ENCODE measurements at regions not wholly inside any gene's neighbourhood (a gene's known extent, or its start where the extent isn't known, plus 50 kb on each side); places are given as distances from the start of the nearest gene placed in this dataset.

GRCh38 chr20:8994045-8994444 lies 74.8 kb upstream of the PLCB4 start:
- Histone ChIP-seq H3K9me3 (ENCODE audit: low read depth, low read length, poor library complexity, severe bottlenecking) (no peaks in the 10 kb centered on the region), H3K36me3 (ENCODE audit: insufficient read depth, low read length, poor library complexity, severe bottlenecking) (no peaks in the 10 kb centered on the region), H3K4me1 (ENCODE audit: insufficient read depth, low read length, poor library complexity, severe bottlenecking) (peaks cover 7% of the 10 kb centered on the region), H3K27ac (ENCODE audit: low read depth, low read length, poor library complexity, severe bottlenecking) (no peak overlapping the region), H3K4me3 (ENCODE audit: low read depth, low read length, poor library complexity, severe bottlenecking) (no peak overlapping the region), H3K27me3 (replicated peaks; ENCODE audit: insufficient read depth, low read depth, low read length, poor library complexity) (no peaks in the 10 kb centered on the region)
- TF ChIP-seq CTCF (conservative IDR thresholded peaks at IDR 0.05; ENCODE audit: low read depth, low read length) (no peak), EZH2 (IDR thresholded peaks at IDR 0.05; ENCODE audit: borderline replicate concordance, low read depth, low read length, poor library complexity, severe bottlenecking) (no peak)
- DNase-seq (ENCODE audit: low spot score) = no peak
- intact Hi-C loops (cut with micrococcal nuclease; ENCODE audit: unreplicated experiment) = no loop called here
- ChIA-PET CTCF (no interaction called here), POLR2A (ENCODE audit: low non-redundant PET) (no interaction called here)
- BruUV-seq (replicated peaks) = no TSS peak

- no peaks in the 10 kb centered on the region for H3K9me3 ChIP-seq (ENCODE audit: low read depth, low read length, poor library complexity, severe bottlenecking)
- BruUV-seq (replicated peaks) = no TSS peak
- H3K27ac ChIP-seq (ENCODE audit: low read depth, low read length, poor library complexity, severe bottlenecking) = no peak overlapping the region
- CTCF ChIA-PET = no interaction called here
- H3K27me3 ChIP-seq (replicated peaks; ENCODE audit: insufficient read depth, low read depth, low read length, poor library complexity) = no peaks in the 10 kb centered on the region
- no peak for DNase-seq (ENCODE audit: low spot score)
- peaks cover 7% of the 10 kb centered on the region for H3K4me1 ChIP-seq (ENCODE audit: insufficient read depth, low read length, poor library complexity, severe bottlenecking)
- H3K4me3 ChIP-seq (ENCODE audit: low read depth, low read length, poor library complexity, severe bottlenecking) = no peak overlapping the region
- POLR2A ChIA-PET (ENCODE audit: low non-redundant PET) = no interaction called here
- intact Hi-C loops (cut with micrococcal nuclease; ENCODE audit: unreplicated experiment) = no loop called here
- no peaks in the 10 kb centered on the region for H3K36me3 ChIP-seq (ENCODE audit: insufficient read depth, low read length, poor library complexity, severe bottlenecking)
- TF ChIP-seq CTCF (conservative IDR thresholded peaks at IDR 0.05; ENCODE audit: low read depth, low read length) (no peak), EZH2 (IDR thresholded peaks at IDR 0.05; ENCODE audit: borderline replicate concordance, low read depth, low read length, poor library complexity, severe bottlenecking) (no peak)
Measured at GRCh38 chr20:8995761-8996160, 73.1 kb upstream of the PLCB4 start.

- TF ChIP-seq CTCF (conservative IDR thresholded peaks at IDR 0.05; ENCODE audit: low read depth, low read length) (no peak), EZH2 (IDR thresholded peaks at IDR 0.05; ENCODE audit: borderline replicate concordance, low read depth, low read length, poor library complexity, severe bottlenecking) (no peak)
- BruUV-seq (replicated peaks) = no TSS peak
- ChIA-PET CTCF (no interaction called here), POLR2A (ENCODE audit: low non-redundant PET) (no interaction called here)
- intact Hi-C loops (cut with micrococcal nuclease; ENCODE audit: unreplicated experiment) = no loop called here
- H3K4me3 ChIP-seq (ENCODE audit: low read depth, low read length, poor library complexity, severe bottlenecking) = no peak overlapping the region
- DNase-seq (ENCODE audit: low spot score) = peak; percentile 56
- no peak overlapping the region for H3K27ac ChIP-seq (ENCODE audit: low read depth, low read length, poor library complexity, severe bottlenecking)
- H3K36me3 ChIP-seq (ENCODE audit: insufficient read depth, low read length, poor library complexity, severe bottlenecking) = no peaks in the 10 kb centered on the region
- H3K4me1 ChIP-seq (ENCODE audit: insufficient read depth, low read length, poor library complexity, severe bottlenecking) = peaks cover 7% of the 10 kb centered on the region
- H3K9me3 ChIP-seq (ENCODE audit: low read depth, low read length, poor library complexity, severe bottlenecking) = no peaks in the 10 kb centered on the region
- H3K27me3 ChIP-seq (replicated peaks; ENCODE audit: insufficient read depth, low read depth, low read length, poor library complexity) = no peaks in the 10 kb centered on the region
Measured at GRCh38 chr20:8996817-8997512, 71.9 kb upstream of the PLCB4 start.
